Uterus (tissue), 2 donors: ENCODE measurements at regions not wholly inside any gene's neighbourhood (a gene's known extent, or its start where the extent isn't known, plus 50 kb on each side); places are given as distances from the start of the nearest gene placed in this dataset.

ENCODE experiments used
- CTCF ChIP-seq, 4 experiments: fragments of 200-600 bp in 2 of 4; fragments of 450-650 bp in 2 of 4; sonication (generic) in 2 of 4; IDR thresholded peaks; one replicate each; pipeline ENCODE4 v1.5.1; 2016 to 2019; ENCODE audit warnings: antibody characterized with exemption in 4 of 4, mild to moderate bottlenecking in 2 of 4, moderate library complexity in 1 of 4
- POLR2A ChIP-seq, 2 donors: fragments of 450-650 bp; IDR thresholded peaks; one replicate each; pipeline ENCODE4 v1.6.1; 2016; ENCODE audit warnings: antibody characterized with exemption in 2 of 2, mild to moderate bottlenecking in 1 of 2, moderate library complexity in 1 of 2

DNA sequence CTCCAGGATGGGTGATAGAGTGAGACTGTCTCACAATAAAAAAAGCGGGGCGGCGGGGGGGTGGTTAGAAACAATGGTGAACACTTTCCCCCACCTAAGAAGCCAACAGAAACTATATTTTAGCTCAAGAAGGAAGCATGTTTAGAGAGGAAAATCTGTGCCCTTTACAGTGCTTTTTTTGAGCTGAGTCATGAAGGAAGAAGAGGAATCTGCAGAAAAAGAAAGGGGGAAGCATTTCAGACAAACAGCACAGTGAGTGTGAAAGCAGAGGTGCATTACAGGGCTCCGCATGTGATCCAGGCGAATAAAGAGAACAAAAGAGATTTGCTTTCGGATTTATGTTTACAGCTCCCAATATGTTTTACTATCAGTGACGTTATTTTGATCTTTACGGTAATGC, 1504.6 kb upstream of the WWC1 start:
- TF ChIP-seq CTCF (IDR thresholded peaks at IDR 0.05) (no peak), POLR2A (IDR thresholded peaks at IDR 0.05) (no peak)
